ENCODE measurements at regions not wholly inside any gene's neighbourhood (a gene's known extent, or its start where the extent isn't known, plus 50 kb on each side); places are given as distances from the start of the nearest gene placed in this dataset.

DNA sequence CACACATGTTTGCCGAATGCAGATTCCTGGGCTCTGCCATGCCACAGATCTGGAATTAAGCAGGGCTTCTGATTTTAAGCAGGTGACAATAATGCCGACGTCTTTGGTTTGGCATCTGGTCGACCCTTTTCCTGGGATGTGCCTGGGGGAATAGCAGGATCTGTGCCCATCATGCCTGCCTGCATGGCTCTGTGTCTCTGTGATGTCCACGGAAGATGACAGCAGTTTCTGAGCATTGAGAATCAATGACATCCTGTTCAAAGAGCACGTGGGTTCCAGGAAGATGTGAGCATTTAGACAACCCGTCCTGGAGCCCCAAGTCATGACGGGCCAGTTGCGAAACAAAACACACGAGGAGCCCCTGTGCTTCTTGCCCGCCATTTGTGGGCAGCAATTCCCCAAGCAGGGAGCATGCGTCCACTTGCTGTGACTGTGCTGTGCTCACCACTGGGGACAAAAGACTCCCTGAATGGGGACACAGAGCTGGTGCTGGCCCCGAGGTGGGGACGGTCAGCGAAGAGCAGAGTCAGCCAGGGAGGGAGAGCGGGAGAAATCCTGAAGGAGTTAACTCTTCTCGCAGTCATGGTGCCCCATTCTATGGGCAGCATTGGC lies 110.1 kb downstream of the ERMARD start:
- H2AFZ ChIP-seq (ENCODE audit: low read length), result no peak overlapping the region
- no peak overlapping the region for H4K8ac ChIP-seq (ENCODE audit: extremely low read depth, insufficient read depth, low read length)
- H3K4me3 ChIP-seq (ENCODE audit: extremely low read depth in 1 of 4, insufficient read depth in 2 of 4, low read depth in 3 of 4, low read length in 4 of 4), result no peak overlapping the region
- 0 out of 2 replicates have a peak, but pooled peaks cover 3% of the 10 kb centered on the region for H3K79me1 ChIP-seq (ENCODE audit: low read depth, low read length)
- no peaks in the 10 kb centered on the region for H3K27me3 ChIP-seq (replicated peaks in 1 of 4; ENCODE audit: control insufficient read depth in 3 of 4, extremely low read depth in 1 of 4, insufficient read depth in 3 of 4, low read length in 3 of 4)
- no peak overlapping the region for H4K5ac ChIP-seq (ENCODE audit: insufficient read length, low read depth, low read length)
- FAIRE-seq (no peak), DNase-seq (ENCODE audit: low read depth in 1 of 2, low spot score in 2 of 2) (peak in 1 of 2 experiments; percentile 31)
- H3K9me3 ChIP-seq (ENCODE audit: insufficient read depth in 2 of 2, low read depth in 1 of 2, low read length in 1 of 2), result peaks cover 12 to 22% of the 10 kb centered on the region in 2 experiments; a peak in 3 of 4 replicates
- H2BK20ac ChIP-seq (ENCODE audit: low read length), result no peak overlapping the region
- H3K18ac ChIP-seq (ENCODE audit: extremely low read depth, low read length), result no peak overlapping the region
- no peak overlapping the region for H3K4me2 ChIP-seq (ENCODE audit: insufficient read depth in 1 of 2, low read depth in 2 of 2, low read length in 2 of 2)
- WGBS, 2 experiments (ENCODE audit: extremely low coverage in 1 of 2, insufficient coverage in 1 of 2, insufficient read length in 1 of 2, insufficient replicate concordance in 2 of 2, low coverage in 1 of 2, low lambda C conversion rate in 2 of 2, missing lambda C conversion rate in 1 of 2), result 84% methylated on average over 17 of the region's 17 CpGs; no CpG with 5 or more reads in 1 of the 2 experiments
- no peak overlapping the region for H2BK12ac ChIP-seq (ENCODE audit: low read depth, low read length)
- no peak overlapping the region for H2AK5ac ChIP-seq (ENCODE audit: low read depth, low read length)
- no peak overlapping the region for H3K56ac ChIP-seq (replicated peaks; ENCODE audit: insufficient read length, low read depth, low read length)
- H3K79me2 ChIP-seq (ENCODE audit: control insufficient read depth in 1 of 2, insufficient read depth in 2 of 2, low read length in 2 of 2), result no peaks in the 10 kb centered on the region
- no peak overlapping the region for H3K14ac ChIP-seq (ENCODE audit: insufficient read length)
- no peak overlapping the region for H3K23ac ChIP-seq (ENCODE audit: insufficient read length)
- no peak overlapping the region for H2BK5ac ChIP-seq (ENCODE audit: low read depth, low read length)
- H2BK15ac ChIP-seq (ENCODE audit: low read length), result no peak overlapping the region
- H3K4me1 ChIP-seq (replicated peaks in 1 of 4; ENCODE audit: control insufficient read depth in 3 of 4, insufficient read depth in 4 of 4, low read length in 3 of 4), result no peaks in the 10 kb centered on the region; a peak in 1 of 7 replicates
- no peaks in the 10 kb centered on the region; a peak in 1 of 8 replicates for H3K36me3 ChIP-seq (ENCODE audit: control insufficient read depth in 2 of 4, insufficient read depth in 4 of 4, low read length in 3 of 4)
- peaks cover 7% of the 10 kb centered on the region for H3K23me2 ChIP-seq (ENCODE audit: low read depth, low read length)
- POLR2A ChIA-PET (ENCODE audit: partially characterized antibody), result no interaction called here
- H4K20me1 ChIP-seq (replicated peaks in 1 of 2; ENCODE audit: control insufficient read depth in 1 of 2, insufficient read depth in 2 of 2, low read length in 2 of 2), result peaks cover 0 to 2% of the 10 kb centered on the region in 2 experiments
- H2BK120ac ChIP-seq (replicated peaks; ENCODE audit: low read depth, low read length), result no peak overlapping the region
- H3K9ac ChIP-seq (replicated peaks in 1 of 4; ENCODE audit: extremely low read depth in 1 of 4, low read depth in 3 of 4, low read length in 3 of 4), result no peak overlapping the region
- H3K27ac ChIP-seq (ENCODE audit: low read depth, low read length), result no peak overlapping the region
- no peak overlapping the region for H4K91ac ChIP-seq (replicated peaks; ENCODE audit: insufficient read length, low read length)
- H3K4ac ChIP-seq (replicated peaks; ENCODE audit: insufficient read length, low read depth, low read length), result no peak overlapping the region
- CTCF ChIA-PET (ENCODE audit: partially characterized antibody), result no interaction called here
- TF ChIP-seq, protein P1, sequence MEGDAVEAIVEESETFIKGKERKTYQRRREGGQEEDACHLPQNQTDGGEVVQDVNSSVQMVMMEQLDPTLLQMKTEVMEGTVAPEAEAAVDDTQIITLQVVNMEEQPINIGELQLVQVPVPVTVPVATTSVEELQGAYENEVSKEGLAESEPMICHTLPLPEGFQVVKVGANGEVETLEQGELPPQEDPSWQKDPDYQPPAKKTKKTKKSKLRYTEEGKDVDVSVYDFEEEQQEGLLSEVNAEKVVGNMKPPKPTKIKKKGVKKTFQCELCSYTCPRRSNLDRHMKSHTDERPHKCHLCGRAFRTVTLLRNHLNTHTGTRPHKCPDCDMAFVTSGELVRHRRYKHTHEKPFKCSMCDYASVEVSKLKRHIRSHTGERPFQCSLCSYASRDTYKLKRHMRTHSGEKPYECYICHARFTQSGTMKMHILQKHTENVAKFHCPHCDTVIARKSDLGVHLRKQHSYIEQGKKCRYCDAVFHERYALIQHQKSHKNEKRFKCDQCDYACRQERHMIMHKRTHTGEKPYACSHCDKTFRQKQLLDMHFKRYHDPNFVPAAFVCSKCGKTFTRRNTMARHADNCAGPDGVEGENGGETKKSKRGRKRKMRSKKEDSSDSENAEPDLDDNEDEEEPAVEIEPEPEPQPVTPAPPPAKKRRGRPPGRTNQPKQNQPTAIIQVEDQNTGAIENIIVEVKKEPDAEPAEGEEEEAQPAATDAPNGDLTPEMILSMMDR (IDR thresholded peaks at IDR 0.05; ENCODE audit: control extremely low read depth in 1 of 3, insufficient read depth in 1 of 3, low read depth in 1 of 3, low read length in 3 of 3), result no peak
- TF ChIP-seq RNF2 (IDR thresholded peaks at IDR 0.05; ENCODE audit: borderline replicate concordance, low read depth, low read length, missing control alignments, poor library complexity, severe bottlenecking) (no peak), SIN3A (conservative IDR thresholded peaks at IDR 0.05 in 1 of 2, IDR thresholded peaks at IDR 0.05 in 1 of 2; ENCODE audit: low read depth in 1 of 2, low read length in 2 of 2) (no peak), SP1 (IDR thresholded peaks at IDR 0.05; ENCODE audit: low read depth, low read length) (no peak), ASH2L (IDR thresholded peaks at IDR 0.05; ENCODE audit: low read length) (no peak), SAP30 (IDR thresholded peaks at IDR 0.05; ENCODE audit: insufficient read depth, insufficient replicate concordance, low read length) (no peak), BRCA1 (IDR thresholded peaks at IDR 0.05; ENCODE audit: low read depth, low read length) (no peak), TEAD4 (IDR thresholded peaks at IDR 0.05; ENCODE audit: low read depth, low read length) (no peak), SP2 (IDR thresholded peaks at IDR 0.05; ENCODE audit: low read length) (no peak), SIRT6 (IDR thresholded peaks at IDR 0.05; ENCODE audit: low read length) (no peak)
- TF ChIP-seq, protein P2, sequence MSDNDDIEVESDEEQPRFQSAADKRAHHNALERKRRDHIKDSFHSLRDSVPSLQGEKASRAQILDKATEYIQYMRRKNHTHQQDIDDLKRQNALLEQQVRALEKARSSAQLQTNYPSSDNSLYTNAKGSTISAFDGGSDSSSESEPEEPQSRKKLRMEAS (IDR thresholded peaks at IDR 0.05), result no peak

Data from H1 (cell line).